ENCODE measurements at regions not wholly inside any gene's neighbourhood (a gene's known extent, or its start where the extent isn't known, plus 50 kb on each side); places are given as distances from the start of the nearest gene placed in this dataset.

GRCh38 chr12:77535734-77536133, 295.0 kb upstream of the NAV3 start:
- no peak overlapping the region for H4K5ac ChIP-seq (ENCODE audit: insufficient read length, low read depth, low read length)
- Mint-ChIP-seq H3K4me1 (no peaks in the 10 kb centered on the region), H3K36me3 (ENCODE audit: insufficient read depth in 1 of 3, low read depth in 3 of 3) (no peaks in the 10 kb centered on the region), H3K9me3 (no peaks in the 10 kb centered on the region), H3K4me3 (no peak overlapping the region), H3K27ac (no peak overlapping the region), H3K27me3 (ENCODE audit: low read depth) (no peaks in the 10 kb centered on the region)
- H3K18ac ChIP-seq (ENCODE audit: insufficient read length, low read depth, low read length): no peak overlapping the region
- H2BK20ac ChIP-seq (ENCODE audit: low read depth, low read length, poor library complexity, severe bottlenecking): no peak overlapping the region
- no peak overlapping the region for H2AK5ac ChIP-seq (ENCODE audit: insufficient read length, low read length)
- no peak overlapping the region for H2AFZ ChIP-seq (ENCODE audit: low read length)
- H3K56ac ChIP-seq (ENCODE audit: insufficient read length, low read depth, low read length): no peak overlapping the region
- DNase-seq: no peak
- no peak overlapping the region for H3T11ph ChIP-seq (ENCODE audit: low read length)
- no peaks in the 10 kb centered on the region for H3K79me2 ChIP-seq (ENCODE audit: insufficient read depth, low read length)
- H4K91ac ChIP-seq (ENCODE audit: insufficient read length, low read depth, low read length): no peak overlapping the region
- H3K14ac ChIP-seq (ENCODE audit: insufficient read depth, low read length): no peak overlapping the region
- H4K20me1 ChIP-seq (ENCODE audit: control insufficient read depth, insufficient read depth, insufficient read length): no peaks in the 10 kb centered on the region
- H4K8ac ChIP-seq (replicated peaks; ENCODE audit: insufficient read length, low read depth, low read length): no peak overlapping the region
- WGBS (ENCODE audit: extremely low coverage, insufficient read length, low lambda C conversion rate): no CpG with 5 or more reads among the region's 2 CpGs
- H3K4me2 ChIP-seq (ENCODE audit: insufficient read depth, insufficient read length, low read length): no peak overlapping the region
- no peak overlapping the region for H3K27ac ChIP-seq (ENCODE audit: insufficient read length, low read depth, low read length)
- H2BK5ac ChIP-seq (ENCODE audit: insufficient read length, low read length): no peak overlapping the region
- H2BK15ac ChIP-seq (ENCODE audit: low read depth, low read length): no peak overlapping the region
- TF ChIP-seq, protein P1, sequence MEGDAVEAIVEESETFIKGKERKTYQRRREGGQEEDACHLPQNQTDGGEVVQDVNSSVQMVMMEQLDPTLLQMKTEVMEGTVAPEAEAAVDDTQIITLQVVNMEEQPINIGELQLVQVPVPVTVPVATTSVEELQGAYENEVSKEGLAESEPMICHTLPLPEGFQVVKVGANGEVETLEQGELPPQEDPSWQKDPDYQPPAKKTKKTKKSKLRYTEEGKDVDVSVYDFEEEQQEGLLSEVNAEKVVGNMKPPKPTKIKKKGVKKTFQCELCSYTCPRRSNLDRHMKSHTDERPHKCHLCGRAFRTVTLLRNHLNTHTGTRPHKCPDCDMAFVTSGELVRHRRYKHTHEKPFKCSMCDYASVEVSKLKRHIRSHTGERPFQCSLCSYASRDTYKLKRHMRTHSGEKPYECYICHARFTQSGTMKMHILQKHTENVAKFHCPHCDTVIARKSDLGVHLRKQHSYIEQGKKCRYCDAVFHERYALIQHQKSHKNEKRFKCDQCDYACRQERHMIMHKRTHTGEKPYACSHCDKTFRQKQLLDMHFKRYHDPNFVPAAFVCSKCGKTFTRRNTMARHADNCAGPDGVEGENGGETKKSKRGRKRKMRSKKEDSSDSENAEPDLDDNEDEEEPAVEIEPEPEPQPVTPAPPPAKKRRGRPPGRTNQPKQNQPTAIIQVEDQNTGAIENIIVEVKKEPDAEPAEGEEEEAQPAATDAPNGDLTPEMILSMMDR (conservative IDR thresholded peaks at IDR 0.05): no peak
- H2BK12ac ChIP-seq (ENCODE audit: insufficient read length, low read depth, low read length): no peak overlapping the region
- H3K9ac ChIP-seq (ENCODE audit: extremely low read depth, insufficient read length, low read length): no peak overlapping the region
- H3K23ac ChIP-seq (ENCODE audit: insufficient read length, low read depth, low read length): no peak overlapping the region
- H2BK120ac ChIP-seq (ENCODE audit: low read depth, low read length, poor library complexity, severe bottlenecking): no peak overlapping the region
- no peak overlapping the region for H3K4ac ChIP-seq (ENCODE audit: low read depth, low read length)
- H3K79me1 ChIP-seq (ENCODE audit: insufficient read depth, low read depth, low read length, poor library complexity, severe bottlenecking): no peaks in the 10 kb centered on the region
- H3K4me1 ChIP-seq (ENCODE audit: insufficient read depth, low read length): no peaks in the 10 kb centered on the region
- no peaks in the 10 kb centered on the region for H3K27me3 ChIP-seq (ENCODE audit: insufficient read depth, low read length)
- H3K23me2 ChIP-seq (ENCODE audit: insufficient read length, low read depth, low read length, poor library complexity, severe bottlenecking): no peaks in the 10 kb centered on the region
- no peaks in the 10 kb centered on the region for H3K9me3 ChIP-seq (ENCODE audit: control insufficient read depth, low read depth, low read length)
